HG02623 (cell line): ENCODE measurements at regions not wholly inside any gene's neighbourhood (a gene's known extent, or its start where the extent isn't known, plus 50 kb on each side); places are given as distances from the start of the nearest gene placed in this dataset.

Source experiments
- ATAC-seq: cut with Tn5 transposase; IDR thresholded peaks from one replicate; pipeline ENCODE4 v1.9.1; 2021; ENCODE audit warnings: moderate library complexity; ENCODE audit not compliant: unreplicated experiment

DNA sequence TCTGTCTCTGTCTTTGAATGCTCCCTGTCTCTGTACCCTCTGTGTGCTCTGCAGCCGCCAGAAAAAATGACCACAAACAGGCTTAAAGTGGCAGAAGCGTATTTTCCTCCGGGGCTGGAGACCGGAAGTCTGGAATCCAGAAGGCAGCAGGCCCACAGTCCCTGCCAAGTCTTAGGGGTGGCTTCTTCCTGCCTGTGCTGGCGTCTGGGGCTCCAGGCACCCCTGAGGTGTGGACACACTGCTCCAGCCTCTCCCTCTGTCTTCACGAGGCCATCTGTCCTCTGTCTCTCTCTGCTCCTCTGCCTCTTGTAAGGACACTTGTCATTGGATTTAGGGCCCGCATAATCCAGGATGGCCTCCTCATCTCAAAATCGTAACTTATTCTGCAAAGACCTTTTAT is 298.4 kb upstream of the IRX4 start:
- no peak for ATAC-seq

GRCh38 chr5:2180456-2180855 is 297.7 kb upstream of the IRX4 start:
- ATAC-seq, result no peak

DNA sequence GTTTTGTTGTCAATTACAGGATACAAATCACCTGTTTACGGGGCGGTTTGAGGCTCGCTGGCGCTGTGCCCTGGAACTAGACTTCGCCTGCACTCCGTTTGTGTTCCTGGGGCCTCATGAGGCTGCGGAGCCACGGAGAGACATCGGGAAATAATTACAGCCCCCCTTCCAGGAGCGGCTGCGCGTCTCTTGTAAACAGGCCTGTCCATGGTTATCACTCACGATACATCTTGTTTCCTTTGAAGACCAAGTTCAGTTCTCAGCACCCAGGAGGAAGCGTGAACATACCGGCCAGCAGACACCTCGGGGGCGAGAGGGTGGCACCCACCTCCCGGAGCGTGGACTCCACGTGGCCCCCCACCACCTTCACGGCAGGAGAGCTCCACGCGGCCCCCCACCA is 297.1 kb upstream of the IRX4 start:
- ATAC-seq, result no peak

DNA sequence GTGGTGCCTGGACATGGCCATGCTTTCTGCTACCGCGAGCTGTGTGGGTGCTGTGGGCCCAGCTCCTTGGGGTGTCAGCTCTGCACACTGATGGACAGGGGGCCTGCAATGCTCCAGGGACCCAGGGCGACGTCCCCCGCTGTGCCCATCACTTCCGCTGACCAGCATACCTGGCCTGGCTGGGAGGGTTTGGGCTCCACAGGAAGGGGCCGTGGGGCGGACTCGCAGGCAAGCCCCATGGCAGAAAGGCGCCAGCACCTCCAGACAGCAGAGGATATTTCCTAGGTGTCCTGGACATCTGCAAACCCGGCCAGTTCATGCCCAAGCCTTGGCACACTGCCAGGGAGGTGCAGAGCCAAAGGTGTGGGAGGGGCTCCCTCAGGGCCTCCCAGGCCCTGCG is 295.8 kb upstream of the IRX4 start:
- no peak for ATAC-seq

DNA sequence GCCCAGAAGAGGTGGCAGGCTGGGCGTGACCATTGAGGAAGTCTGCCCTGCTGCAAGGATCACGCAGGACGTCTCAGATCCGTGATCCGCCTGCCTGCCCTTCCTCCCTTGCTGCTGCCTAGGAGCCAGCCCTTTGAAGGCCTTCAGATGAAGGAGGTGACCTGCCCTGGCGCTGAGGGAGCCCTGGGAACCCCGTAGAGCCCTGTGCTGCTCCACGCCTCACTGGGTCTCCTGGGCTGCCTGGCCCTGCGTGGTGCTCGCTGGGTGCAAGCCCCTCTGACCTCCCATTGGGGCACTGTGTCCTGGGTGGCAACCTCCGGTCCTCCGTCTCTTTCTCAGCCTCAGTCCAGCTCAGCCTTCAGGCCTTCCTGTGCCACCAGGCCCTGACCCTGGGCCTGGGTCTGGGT is 295.3 kb upstream of the IRX4 start:
- no peak for ATAC-seq

GRCh38 chr5:2177244-2177643 is 294.5 kb upstream of the IRX4 start:
- no peak for ATAC-seq

GRCh38 chr5:2176581-2176980 is 293.9 kb upstream of the IRX4 start:
- ATAC-seq, result no peak

- ATAC-seq, result no peak
These were observed 293.2 kb upstream of the IRX4 start for GRCh38 chr5:2175842-2176404.

DNA sequence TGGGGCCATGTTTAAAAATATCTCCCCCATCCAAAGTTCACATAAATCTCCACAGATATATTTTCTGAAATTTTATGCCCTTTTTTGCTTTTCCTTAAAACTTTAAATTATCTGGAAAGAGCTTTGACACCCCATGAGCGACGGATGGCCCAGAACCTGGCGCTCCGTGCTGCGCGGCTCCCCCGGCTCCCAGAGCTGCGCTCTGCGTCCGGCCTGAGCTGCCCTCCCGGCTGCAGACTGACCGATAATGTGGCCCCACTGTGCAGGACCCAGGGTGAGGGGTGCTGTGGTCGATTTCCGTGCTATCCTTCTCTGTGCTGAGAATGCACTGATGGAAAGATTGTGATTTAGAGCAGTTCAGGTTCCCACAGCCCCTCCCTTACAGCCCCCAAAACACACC is 292.3 kb upstream of the IRX4 start:
- ATAC-seq, result no peak

DNA sequence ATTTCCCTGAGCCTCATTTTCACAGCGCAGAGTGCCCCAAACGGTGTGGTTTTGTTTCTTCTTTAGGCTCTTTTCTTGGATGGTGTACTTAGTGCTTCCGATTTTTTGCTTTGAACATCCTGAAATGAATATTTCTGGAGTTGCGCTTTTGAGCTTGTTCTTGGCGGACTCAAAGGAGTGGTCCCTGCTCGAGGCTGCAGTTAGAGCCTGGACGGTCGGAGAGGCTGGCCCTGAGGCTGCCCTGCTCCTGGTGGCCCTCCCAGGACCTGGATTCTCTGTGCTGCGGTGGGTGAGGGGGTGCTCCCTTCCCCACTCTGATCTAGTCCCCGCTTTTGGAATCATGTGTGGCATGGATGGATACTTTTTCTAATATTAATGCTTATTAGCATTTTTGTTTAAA is 291.8 kb upstream of the IRX4 start:
- no peak for ATAC-seq

DNA sequence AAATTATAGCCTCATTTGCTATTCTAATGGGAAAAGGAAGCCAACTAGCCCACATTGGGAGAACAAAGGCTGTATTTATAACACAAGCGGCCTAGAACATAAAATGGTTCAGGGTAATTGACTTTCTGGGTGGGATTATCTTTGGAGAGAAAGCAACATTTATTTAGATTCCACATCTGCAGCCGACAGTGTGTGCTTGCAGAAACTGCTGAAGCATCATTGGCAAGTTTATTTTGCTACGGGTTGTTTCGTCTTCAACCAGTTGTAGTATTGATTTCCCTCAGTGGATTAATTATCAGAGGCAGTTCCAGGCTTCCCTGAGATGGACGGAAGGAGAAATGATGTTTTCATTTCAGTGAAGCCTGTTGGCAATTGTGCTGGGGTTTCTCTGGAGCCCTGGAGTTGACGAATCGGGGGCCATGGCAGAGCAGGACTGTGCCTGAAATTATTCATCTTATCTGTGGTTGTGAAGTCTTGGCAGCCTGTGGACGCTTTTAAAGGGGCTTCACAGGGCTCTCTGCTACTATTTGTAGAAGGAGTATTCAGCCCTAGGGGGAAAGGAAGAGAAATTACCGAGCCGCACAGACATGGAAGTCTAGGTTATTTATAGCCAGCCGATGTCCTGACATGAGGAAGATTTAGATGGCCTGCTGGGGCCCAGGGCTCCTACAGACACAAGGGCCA is 290.6 kb upstream of the IRX4 start:
- no peak for ATAC-seq

DNA sequence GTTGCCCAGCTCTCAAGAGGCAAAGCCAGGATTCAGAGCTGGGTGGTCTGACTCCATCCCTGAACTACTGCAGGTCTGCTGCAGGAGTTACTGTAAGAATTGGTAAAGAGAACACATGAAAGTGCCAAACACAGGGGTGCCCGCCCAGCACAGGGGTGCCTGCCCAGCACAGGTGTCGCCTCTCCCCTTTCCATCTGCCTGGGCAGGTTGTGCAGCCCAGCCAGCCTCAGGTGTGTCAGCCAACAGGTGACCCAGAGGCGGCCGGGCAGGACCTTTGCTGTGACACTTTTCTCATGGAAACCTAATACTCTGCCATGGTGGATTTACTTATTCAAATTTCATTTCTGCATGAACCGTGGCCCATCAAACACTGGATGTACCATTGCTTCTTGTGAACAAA is 289.7 kb upstream of the IRX4 start:
- no peak for ATAC-seq

DNA sequence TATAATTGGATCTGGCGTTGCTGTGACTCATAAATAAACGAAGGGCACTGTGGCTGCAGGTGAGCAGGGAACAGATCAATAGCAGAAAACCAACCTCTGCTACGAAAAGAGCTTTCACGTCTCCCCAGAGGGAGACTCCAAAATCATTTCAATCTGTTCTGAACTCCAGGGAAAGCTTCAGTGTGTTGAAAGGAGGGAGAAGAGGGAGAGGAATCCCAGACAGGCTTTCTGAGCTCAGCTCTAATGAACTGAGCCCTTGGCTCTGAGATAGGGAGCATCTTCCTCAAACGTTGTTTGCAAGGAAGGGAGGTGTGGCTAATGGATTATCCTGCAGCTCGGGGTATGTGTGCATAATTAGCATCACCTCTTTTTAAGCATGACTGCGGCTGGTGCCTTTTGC is 288.0 kb upstream of the IRX4 start:
- ATAC-seq, result no peak

- no peak for ATAC-seq
These were observed 287.4 kb upstream of the IRX4 start for GRCh38 chr5:2169850-2170760.

DNA sequence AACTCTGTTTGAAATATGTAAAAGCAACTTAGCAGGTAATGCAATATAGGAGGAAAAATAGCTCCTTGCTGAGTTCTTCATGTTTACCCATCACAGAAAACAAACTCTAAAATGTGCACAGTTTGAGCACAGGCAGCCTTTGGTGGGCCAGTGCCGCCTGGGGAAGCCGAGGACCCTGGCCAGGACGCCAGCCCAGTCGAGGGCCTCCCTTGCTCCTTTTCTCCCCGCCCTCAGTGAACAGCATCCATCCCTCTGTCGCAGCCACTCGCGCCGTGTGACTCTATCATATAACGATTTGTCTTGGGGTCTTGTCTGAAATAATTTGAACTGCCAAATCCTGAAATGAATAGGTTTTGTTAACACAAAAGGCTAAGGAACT is 286.7 kb upstream of the IRX4 start:
- no peak for ATAC-seq

DNA sequence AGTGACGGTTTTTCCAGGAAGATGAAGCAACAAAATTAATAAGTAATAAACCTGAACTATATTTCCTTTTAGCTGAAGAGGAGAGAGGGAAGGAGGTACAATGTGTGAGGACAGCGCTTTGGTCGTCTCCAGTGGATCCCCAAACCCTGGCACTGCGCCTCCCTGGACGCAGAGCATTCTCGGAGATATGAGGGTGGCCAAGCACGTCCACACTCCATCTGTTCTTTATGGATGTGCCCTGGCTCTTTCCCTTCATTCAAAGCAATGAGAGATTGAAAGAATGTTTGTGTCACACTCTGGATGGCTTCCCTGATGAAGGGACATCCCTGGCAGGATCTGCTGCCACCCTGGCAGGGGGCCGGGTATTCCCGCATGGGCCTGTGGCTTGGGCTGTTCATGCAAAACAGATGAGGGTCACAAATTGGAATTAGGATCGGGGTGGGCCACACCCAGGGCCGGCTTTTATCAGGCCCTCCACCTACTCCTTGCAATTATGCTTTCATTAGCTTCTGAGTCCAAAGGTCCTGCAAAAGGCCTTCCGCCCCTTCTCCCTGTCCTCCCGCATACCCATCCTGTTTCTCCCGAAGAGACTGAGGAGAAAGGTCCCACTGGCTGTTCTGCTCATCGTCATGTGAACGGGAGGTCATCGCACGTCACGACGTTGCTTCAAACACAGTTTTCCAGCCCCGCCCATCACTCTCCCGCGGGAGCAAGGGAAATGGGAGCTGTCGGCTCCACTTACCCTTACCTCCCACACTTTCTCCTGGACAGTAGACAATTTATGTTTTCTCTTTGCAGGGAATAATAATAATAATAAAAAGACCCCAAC is 286.1 kb upstream of the IRX4 start:
- no peak for ATAC-seq

GRCh38 chr5:2167671-2168070 is 284.9 kb upstream of the IRX4 start:
- ATAC-seq, result no peak

DNA sequence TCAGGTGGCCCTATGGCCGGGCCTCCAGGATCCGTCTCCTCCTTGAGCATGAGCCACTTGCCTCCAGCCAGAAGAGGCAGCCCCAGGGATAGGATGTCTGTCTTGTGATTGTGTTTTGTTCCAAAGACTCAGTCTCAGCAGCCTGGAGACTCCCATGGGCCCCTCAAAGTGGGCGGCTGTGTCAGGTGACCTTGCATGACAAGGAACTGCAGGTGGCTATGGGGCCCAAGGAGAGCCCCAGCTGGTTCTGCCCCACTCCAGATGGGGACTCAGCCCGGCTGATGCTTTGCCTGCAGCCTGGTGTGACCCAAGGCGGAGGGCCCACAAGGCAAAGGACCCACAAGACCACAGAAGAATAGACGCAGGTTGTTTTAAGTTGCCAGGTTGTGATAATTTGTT is 284.3 kb upstream of the IRX4 start:
- no peak for ATAC-seq

GRCh38 chr5:2166306-2166978 is 283.7 kb upstream of the IRX4 start:
- no peak for ATAC-seq

DNA sequence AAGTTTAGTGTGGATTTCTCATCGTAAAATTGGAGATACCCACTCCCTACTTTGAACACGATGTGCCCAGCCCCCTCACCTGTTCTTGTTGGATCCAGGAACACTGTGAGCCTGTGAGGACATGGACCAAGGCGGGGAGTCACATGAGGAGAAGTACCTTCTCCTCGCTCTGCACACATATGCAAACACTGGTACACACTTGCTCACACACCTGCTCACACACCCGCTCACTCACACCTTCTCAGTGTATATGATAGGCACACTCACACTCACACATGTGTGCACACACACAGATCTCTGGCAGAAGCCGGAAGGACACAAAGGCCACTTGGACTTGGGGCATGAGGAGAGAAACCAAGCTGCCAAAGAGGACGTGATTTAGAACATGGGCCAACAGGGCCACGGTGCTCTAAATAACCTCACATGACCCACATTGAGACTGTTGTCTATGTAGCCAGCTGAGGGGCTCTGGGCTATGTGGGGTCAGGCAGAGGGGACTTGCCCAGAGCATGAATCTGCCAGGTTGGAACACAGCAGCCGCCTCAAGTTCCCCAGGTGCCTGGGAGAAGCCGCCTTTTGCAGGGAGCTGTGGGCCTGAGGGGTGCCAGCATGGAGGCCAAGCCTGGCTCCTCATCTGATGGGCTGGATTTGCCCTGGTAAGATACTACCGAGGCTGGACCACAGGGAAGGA is 283.0 kb upstream of the IRX4 start:
- ATAC-seq, result no peak
